ENCODE measurements at regions not wholly inside any gene's neighbourhood (a gene's known extent, or its start where the extent isn't known, plus 50 kb on each side); places are given as distances from the start of the nearest gene placed in this dataset.
A peak's percentile ranks its signal among the peaks of the same experiment; 100 is the strongest.

DNA sequence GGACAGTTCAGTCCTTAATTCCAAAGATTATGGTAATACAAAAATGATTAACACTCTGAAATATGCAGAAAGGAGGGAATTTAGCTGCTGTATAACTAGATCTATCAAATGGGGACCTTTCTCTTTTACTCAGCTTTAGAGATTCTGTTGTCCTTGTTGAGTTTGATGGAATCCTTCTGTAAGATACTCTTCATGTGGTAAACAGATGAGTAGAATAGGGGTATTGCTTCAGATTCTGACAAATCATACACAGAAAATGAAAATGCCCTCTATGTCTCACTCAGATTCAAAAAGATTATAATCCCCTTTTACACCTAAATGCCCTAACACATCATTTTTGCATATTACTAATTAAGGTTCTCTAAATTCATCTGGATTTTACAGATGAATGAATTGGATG is 50.7 kb downstream of the ARHGAP35 start:
- no peak for DNase-seq (ENCODE audit: low read depth in 3 of 3)

DNA sequence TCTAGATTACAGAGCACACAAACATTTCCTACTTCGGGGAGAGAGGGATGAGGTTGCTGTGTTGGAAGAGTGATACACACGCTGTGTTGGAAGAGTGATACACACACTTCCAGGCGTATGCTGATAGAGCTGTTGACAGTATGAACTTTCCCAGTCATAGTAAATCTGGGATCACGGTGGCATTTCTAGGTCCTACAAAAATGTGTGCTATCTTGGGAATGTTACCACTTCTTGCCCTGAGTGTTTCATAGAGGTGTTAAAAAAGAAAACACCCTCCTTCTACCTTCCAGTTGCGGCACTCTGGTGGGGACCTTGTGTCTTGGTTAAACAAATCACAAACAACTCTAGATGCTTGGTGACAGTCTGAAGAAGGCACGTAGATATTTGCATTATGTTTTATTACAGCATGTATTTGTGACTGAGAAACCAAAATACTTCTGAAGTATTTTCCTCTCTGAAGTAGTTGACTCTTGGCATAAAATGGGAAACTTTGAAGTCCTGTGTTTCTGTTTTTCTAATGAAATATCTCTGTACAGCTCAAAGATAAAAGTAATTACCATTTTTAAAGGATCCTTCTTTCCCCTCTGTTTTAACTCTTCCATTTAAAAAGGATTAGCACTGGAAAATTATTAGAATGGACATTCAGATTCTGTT is 52.5 kb downstream of the ARHGAP35 start:
- no peak for DNase-seq (ENCODE audit: low read depth in 3 of 3)

- DNase-seq (ENCODE audit: low read depth in 3 of 3) = no peak
Observed at GRCh38 chr19:46913852-46914430, 53.1 kb downstream of the ARHGAP35 start.

- no peak for DNase-seq (ENCODE audit: low read depth in 3 of 3)
Observed at GRCh38 chr19:46915386-46915785, 54.6 kb downstream of the ARHGAP35 start.

DNA sequence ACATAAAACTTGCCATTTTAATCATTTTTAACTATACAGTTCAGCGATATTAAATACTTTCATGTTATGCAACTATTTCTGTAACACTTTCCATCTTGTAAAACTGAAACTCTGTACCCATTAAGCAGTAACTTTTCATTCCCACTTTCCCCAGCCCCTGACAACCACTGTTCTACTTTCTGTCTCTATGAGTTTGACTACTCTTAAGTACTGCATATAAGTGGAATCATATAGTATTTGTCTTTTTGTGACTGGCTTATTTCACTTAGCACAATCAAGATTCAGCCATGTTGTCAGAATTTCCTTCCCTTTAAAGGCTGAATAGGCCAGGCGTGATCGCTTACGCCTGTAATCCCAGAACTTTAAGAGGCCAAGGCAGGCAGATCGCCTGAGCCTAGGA is 56.2 kb downstream of the ARHGAP35 start:
- DNase-seq (ENCODE audit: low read depth in 3 of 3) = no peak

- peak in 1 of 3 experiments; percentile 25 for DNase-seq (ENCODE audit: low read depth in 3 of 3)
Observed at GRCh38 chr19:46919324-46919723, 58.5 kb downstream of the ARHGAP35 start.

- no peak for DNase-seq (ENCODE audit: low read depth in 3 of 3)
Observed at GRCh38 chr19:46920362-46920761, 59.6 kb downstream of the ARHGAP35 start.

- no peak for DNase-seq (ENCODE audit: low read depth in 3 of 3)
Observed at GRCh38 chr19:46921071-46921470, 60.3 kb downstream of the ARHGAP35 start.

- DNase-seq (ENCODE audit: low read depth in 3 of 3) = no peak
Observed at GRCh38 chr19:46922465-46922864, 61.7 kb downstream of the ARHGAP35 start.

GRCh38 chr19:46924874-46925547 is 64.2 kb downstream of the ARHGAP35 start:
- DNase-seq (ENCODE audit: low read depth in 3 of 3) = no peak

- no peak for DNase-seq (ENCODE audit: low read depth in 3 of 3)
Observed at GRCh38 chr19:46925548-46925950, 64.8 kb downstream of the ARHGAP35 start.

DNA sequence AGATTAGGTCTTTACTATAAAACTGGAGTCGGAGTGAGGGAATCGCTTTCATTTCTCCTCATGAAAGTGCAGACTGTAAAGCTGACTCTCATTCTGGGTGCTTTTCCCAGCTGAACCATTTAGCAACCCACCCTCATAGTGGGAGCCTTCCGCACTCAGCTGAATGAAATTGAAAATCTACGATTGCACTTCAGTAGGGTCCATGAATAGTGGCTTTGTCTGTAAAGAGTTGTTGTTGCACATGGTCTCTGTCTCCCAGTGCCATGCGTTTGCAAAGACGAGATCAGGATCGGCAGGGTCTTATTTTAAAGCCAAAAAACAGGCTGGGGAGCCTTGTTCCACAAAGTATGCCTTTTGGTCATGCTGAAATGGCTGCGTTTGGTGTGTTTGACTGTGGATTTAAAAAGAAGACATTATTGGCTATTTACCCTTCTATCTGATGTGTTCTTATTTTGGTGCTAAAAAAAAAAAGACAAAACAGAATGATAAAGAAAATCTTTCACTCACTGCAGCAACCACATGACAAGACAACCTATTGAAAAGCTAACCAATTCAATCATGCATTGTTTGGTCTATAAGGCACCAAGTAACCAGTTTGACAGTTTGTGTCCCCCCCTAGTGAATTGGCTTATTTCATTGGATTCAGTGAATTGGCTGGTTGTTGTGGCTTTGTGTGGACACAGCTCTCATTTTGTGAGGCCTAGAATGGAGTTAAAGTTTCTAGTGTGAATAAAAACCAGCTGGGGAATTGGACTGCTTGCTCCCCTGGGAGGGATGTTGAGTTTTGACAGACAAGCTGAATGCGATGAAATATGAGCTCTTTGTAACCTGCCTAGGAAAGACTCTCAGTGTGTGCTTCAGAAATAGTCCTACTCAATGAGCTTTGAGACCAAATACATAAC is 65.6 kb downstream of the ARHGAP35 start:
- no peak for DNase-seq (ENCODE audit: low read depth in 3 of 3)

DNA sequence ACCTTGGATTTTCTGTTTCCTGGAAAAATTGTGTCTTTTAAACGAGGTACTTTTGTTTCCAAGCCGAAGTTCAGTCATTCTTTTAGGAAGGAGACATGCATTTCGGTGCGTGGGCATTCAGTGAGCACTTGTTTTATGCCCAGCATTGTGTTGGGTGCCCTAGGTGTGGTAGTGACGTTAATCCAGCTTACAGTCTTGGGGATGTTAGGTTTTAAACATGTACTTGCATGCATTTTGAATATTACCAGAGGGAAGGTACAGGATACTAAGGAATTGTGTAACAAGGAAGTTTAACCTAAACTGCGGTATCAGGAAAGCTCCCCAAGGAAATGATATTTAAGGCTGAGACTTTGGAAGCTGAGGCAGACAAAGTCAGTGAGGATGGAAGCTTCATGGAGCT is 66.3 kb downstream of the ARHGAP35 start:
- DNase-seq (ENCODE audit: low read depth in 3 of 3) = no peak

- no peak for DNase-seq (ENCODE audit: low read depth in 3 of 3)
Observed at GRCh38 chr19:46927893-46928292, 67.1 kb downstream of the ARHGAP35 start.

- no peak for DNase-seq (ENCODE audit: low read depth in 3 of 3)
Observed at GRCh38 chr19:46928951-46929350, 68.2 kb downstream of the ARHGAP35 start.

- no peak for DNase-seq (ENCODE audit: low read depth in 3 of 3)
Observed at GRCh38 chr19:46931202-46931601, 70.4 kb downstream of the ARHGAP35 start.

- no peak for DNase-seq (ENCODE audit: low read depth in 3 of 3)
Observed at GRCh38 chr19:46932346-46932745, 71.5 kb downstream of the ARHGAP35 start.

- DNase-seq (ENCODE audit: low read depth in 3 of 3) = no peak
Observed at GRCh38 chr19:46935066-46935663, 74.4 kb downstream of the ARHGAP35 start.

- DNase-seq (ENCODE audit: low read depth in 3 of 3) = no peak
Observed at GRCh38 chr19:46943150-46943946, 76.3 kb upstream of the NPAS1 start.

GRCh38 chr19:46944123-46944748 is 75.4 kb upstream of the NPAS1 start:
- DNase-seq (ENCODE audit: low read depth in 3 of 3) = no peak

Measured in stimulated activated CD4-positive, alpha-beta T cell treated with anti-CD3 and anti-CD28 coated beads, TNF-alpha, amount 100 ng/mL, for 24 hours (primary cell).